Activated naive CD4-positive, alpha-beta T cell treated with anti-CD3 and anti-CD28 coated beads, Interleukin-2, amount 50 U/mL, for 24 hours (primary cell): ENCODE measurements at regions not wholly inside any gene's neighbourhood (a gene's known extent, or its start where the extent isn't known, plus 50 kb on each side); places are given as distances from the start of the nearest gene placed in this dataset.

Experiments used
- H3K27ac Mint-ChIP-seq: one replicate; pipeline ENCODE4 v1.8.0; 2021; ENCODE audit warnings: mild to moderate bottlenecking, mixed read lengths
- H3K27me3 Mint-ChIP-seq: one replicate; pipeline ENCODE4 v1.8.0; 2021; ENCODE audit warnings: mixed read lengths
- H3K36me3 Mint-ChIP-seq: one replicate; pipeline ENCODE4 v1.8.0; 2021; ENCODE audit warnings: mixed read lengths
- H3K4me1 Mint-ChIP-seq: one replicate; pipeline ENCODE4 v1.8.0; 2021; ENCODE audit warnings: mixed read lengths
- H3K4me3 Mint-ChIP-seq: one replicate; pipeline ENCODE4 v1.8.0; 2021; ENCODE audit warnings: mild to moderate bottlenecking, mixed read lengths
- H3K9me3 Mint-ChIP-seq: one replicate; pipeline ENCODE4 v1.8.0; 2021; ENCODE audit warnings: mixed read lengths

GRCh38 chr2:13604951-13605661 lies 888.4 kb downstream of the TRIB2 start:
- Mint-ChIP-seq H3K4me1 (no peaks in the 10 kb centered on the region), H3K27me3 (no peaks in the 10 kb centered on the region), H3K27ac (no peak overlapping the region), H3K4me3 (no peak overlapping the region), H3K36me3 (no peaks in the 10 kb centered on the region), H3K9me3 (no peaks in the 10 kb centered on the region)

- Mint-ChIP-seq H3K4me1 (no peaks in the 10 kb centered on the region), H3K27ac (no peak overlapping the region), H3K27me3 (no peaks in the 10 kb centered on the region), H3K4me3 (no peak overlapping the region), H3K36me3 (no peaks in the 10 kb centered on the region), H3K9me3 (no peaks in the 10 kb centered on the region)
Observed at GRCh38 chr2:13607139-13607538, 890.4 kb downstream of the TRIB2 start.

- Mint-ChIP-seq H3K9me3 (peaks cover 8% of the 10 kb centered on the region), H3K36me3 (no peaks in the 10 kb centered on the region), H3K4me3 (no peak overlapping the region), H3K27ac (no peak overlapping the region), H3K27me3 (no peaks in the 10 kb centered on the region), H3K4me1 (no peaks in the 10 kb centered on the region)
Observed at GRCh38 chr2:13611939-13612338, 895.2 kb downstream of the TRIB2 start.

GRCh38 chr2:13616059-13616458 lies 899.3 kb downstream of the TRIB2 start:
- Mint-ChIP-seq H3K9me3 (peaks cover 8% of the 10 kb centered on the region), H3K27ac (no peak overlapping the region), H3K4me3 (no peak overlapping the region), H3K36me3 (no peaks in the 10 kb centered on the region), H3K27me3 (no peaks in the 10 kb centered on the region), H3K4me1 (no peaks in the 10 kb centered on the region)

- Mint-ChIP-seq H3K9me3 (peaks cover 8% of the 10 kb centered on the region), H3K27me3 (no peaks in the 10 kb centered on the region), H3K36me3 (no peaks in the 10 kb centered on the region), H3K27ac (no peak overlapping the region), H3K4me1 (no peaks in the 10 kb centered on the region), H3K4me3 (no peak overlapping the region)
Observed at GRCh38 chr2:13616616-13617015, 899.9 kb downstream of the TRIB2 start.

- Mint-ChIP-seq H3K9me3 (peaks cover 4% of the 10 kb centered on the region), H3K27ac (no peak overlapping the region), H3K4me1 (no peaks in the 10 kb centered on the region), H3K27me3 (no peaks in the 10 kb centered on the region), H3K4me3 (no peak overlapping the region), H3K36me3 (no peaks in the 10 kb centered on the region)
Observed at GRCh38 chr2:13628122-13628521, 911.4 kb downstream of the TRIB2 start.

- Mint-ChIP-seq H3K27ac (no peak overlapping the region), H3K4me1 (no peaks in the 10 kb centered on the region), H3K36me3 (no peaks in the 10 kb centered on the region)
Observed at GRCh38 chr2:13638181-13638580, 921.4 kb downstream of the TRIB2 start.

GRCh38 chr2:13649918-13650317 lies 933.2 kb downstream of the TRIB2 start:
- peaks cover 6% of the 10 kb centered on the region for H3K9me3 Mint-ChIP-seq
- no peaks in the 10 kb centered on the region for H3K4me1 Mint-ChIP-seq

More at GRCh38 chr2:13638181-13638580, 921.4 kb downstream of the TRIB2 start:
- Mint-ChIP-seq H3K9me3 (peaks cover 2% of the 10 kb centered on the region), H3K4me3 (no peak overlapping the region), H3K27me3 (no peaks in the 10 kb centered on the region)

GRCh38 chr2:13650586-13651180 lies 933.9 kb downstream of the TRIB2 start:
- H3K36me3 Mint-ChIP-seq = no peaks in the 10 kb centered on the region
- peaks cover 6% of the 10 kb centered on the region for H3K9me3 Mint-ChIP-seq
- H3K27me3 Mint-ChIP-seq = no peaks in the 10 kb centered on the region
- H3K27ac Mint-ChIP-seq = no peak overlapping the region
- no peak overlapping the region for H3K4me3 Mint-ChIP-seq
- no peaks in the 10 kb centered on the region for H3K4me1 Mint-ChIP-seq

More at GRCh38 chr2:13649918-13650317, 933.2 kb downstream of the TRIB2 start:
- no peak overlapping the region for H3K4me3 Mint-ChIP-seq
- no peaks in the 10 kb centered on the region for H3K36me3 Mint-ChIP-seq
- H3K27me3 Mint-ChIP-seq = no peaks in the 10 kb centered on the region
- no peak overlapping the region for H3K27ac Mint-ChIP-seq

GRCh38 chr2:13651684-13652131 lies 935.0 kb downstream of the TRIB2 start:
- H3K27me3 Mint-ChIP-seq = no peaks in the 10 kb centered on the region
- no peak overlapping the region for H3K27ac Mint-ChIP-seq
- no peaks in the 10 kb centered on the region for H3K36me3 Mint-ChIP-seq
- H3K4me1 Mint-ChIP-seq = no peaks in the 10 kb centered on the region
- H3K4me3 Mint-ChIP-seq = no peak overlapping the region
- peaks cover 6% of the 10 kb centered on the region for H3K9me3 Mint-ChIP-seq

GRCh38 chr2:13652531-13653313 lies 936.0 kb downstream of the TRIB2 start:
- Mint-ChIP-seq H3K4me1 (no peaks in the 10 kb centered on the region), H3K36me3 (no peaks in the 10 kb centered on the region), H3K4me3 (no peak overlapping the region), H3K27me3 (no peaks in the 10 kb centered on the region), H3K9me3 (peaks cover 6% of the 10 kb centered on the region), H3K27ac (no peak overlapping the region)

GRCh38 chr2:13654416-13654815 lies 937.7 kb downstream of the TRIB2 start:
- H3K27ac Mint-ChIP-seq = no peak overlapping the region
- no peak overlapping the region for H3K4me3 Mint-ChIP-seq
- peaks cover 9% of the 10 kb centered on the region for H3K9me3 Mint-ChIP-seq
- no peaks in the 10 kb centered on the region for H3K36me3 Mint-ChIP-seq
- no peaks in the 10 kb centered on the region for H3K27me3 Mint-ChIP-seq
- no peaks in the 10 kb centered on the region for H3K4me1 Mint-ChIP-seq

- Mint-ChIP-seq H3K9me3 (peaks cover 4% of the 10 kb centered on the region), H3K27ac (no peak overlapping the region), H3K4me3 (no peak overlapping the region), H3K4me1 (no peaks in the 10 kb centered on the region), H3K36me3 (no peaks in the 10 kb centered on the region), H3K27me3 (no peaks in the 10 kb centered on the region)
Observed at GRCh38 chr2:13660231-13660630, 943.5 kb downstream of the TRIB2 start.

- no peaks in the 10 kb centered on the region for H3K36me3 Mint-ChIP-seq
- no peak overlapping the region for H3K4me3 Mint-ChIP-seq
- H3K27ac Mint-ChIP-seq = no peak overlapping the region
- peaks cover 4% of the 10 kb centered on the region for H3K9me3 Mint-ChIP-seq
- no peaks in the 10 kb centered on the region for H3K4me1 Mint-ChIP-seq
- H3K27me3 Mint-ChIP-seq = no peaks in the 10 kb centered on the region
Observed at GRCh38 chr2:13662055-13662454, 945.3 kb downstream of the TRIB2 start.

GRCh38 chr2:13666582-13667414 lies 950.1 kb downstream of the TRIB2 start:
- no peak overlapping the region for H3K4me3 Mint-ChIP-seq
- H3K9me3 Mint-ChIP-seq = no peaks in the 10 kb centered on the region
- no peaks in the 10 kb centered on the region for H3K4me1 Mint-ChIP-seq
- no peaks in the 10 kb centered on the region for H3K36me3 Mint-ChIP-seq
- no peaks in the 10 kb centered on the region for H3K27me3 Mint-ChIP-seq
- no peak overlapping the region for H3K27ac Mint-ChIP-seq
